Adrenal gland (tissue), 5 donors: ENCODE measurements at regions not wholly inside any gene's neighbourhood (a gene's known extent, or its start where the extent isn't known, plus 50 kb on each side); places are given as distances from the start of the nearest gene placed in this dataset.

Source experiments
- POLR2A ChIP-seq, 2 donors: fragments of 450-650 bp; IDR thresholded peaks; one replicate each; pipeline ENCODE4 v1.6.1; 2017; ENCODE audit warnings: antibody characterized with exemption in 2 of 2, mild to moderate bottlenecking in 2 of 2, moderate library complexity in 1 of 2
- TF ChIP-seq, protein P1 (sequence below), 6 experiments: fragments of 450-650 bp in 4 of 6; fragments of 200-600 bp in 2 of 6; sonication (generic) in 1 of 6; IDR thresholded peaks; 1 replicate in 5 of 6; 2 replicates in 1 of 6; pipeline versions ENCODE4 v1.5.1 to v1.8.0; 2016 to 2021; ENCODE audit warnings: antibody characterized with exemption in 6 of 6, mild to moderate bottlenecking in 2 of 6, moderate library complexity in 1 of 6
- donor health status: DM: no; HTN: no; CAD: no.

DNA sequence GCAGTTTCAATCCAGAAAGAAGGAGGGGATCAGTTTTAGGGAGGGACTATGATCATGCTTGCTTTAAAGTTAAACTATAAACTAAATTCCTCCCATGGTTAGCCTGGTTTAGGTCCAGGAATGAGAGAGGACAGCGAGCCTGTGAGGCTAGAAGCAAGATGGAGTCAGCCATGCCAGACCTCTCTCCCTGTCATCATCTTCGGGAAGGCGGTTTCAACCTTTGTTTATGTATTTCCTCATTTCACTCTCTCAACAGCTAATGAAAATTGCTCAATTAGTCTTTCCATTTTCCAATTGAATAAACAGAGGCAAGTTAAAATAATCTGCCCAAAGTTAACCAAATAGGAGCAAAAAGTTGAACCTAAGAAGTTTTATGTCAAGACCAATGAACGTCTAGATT lies 201.5 kb downstream of the KCNJ2 start:
- TF ChIP-seq, protein P1, sequence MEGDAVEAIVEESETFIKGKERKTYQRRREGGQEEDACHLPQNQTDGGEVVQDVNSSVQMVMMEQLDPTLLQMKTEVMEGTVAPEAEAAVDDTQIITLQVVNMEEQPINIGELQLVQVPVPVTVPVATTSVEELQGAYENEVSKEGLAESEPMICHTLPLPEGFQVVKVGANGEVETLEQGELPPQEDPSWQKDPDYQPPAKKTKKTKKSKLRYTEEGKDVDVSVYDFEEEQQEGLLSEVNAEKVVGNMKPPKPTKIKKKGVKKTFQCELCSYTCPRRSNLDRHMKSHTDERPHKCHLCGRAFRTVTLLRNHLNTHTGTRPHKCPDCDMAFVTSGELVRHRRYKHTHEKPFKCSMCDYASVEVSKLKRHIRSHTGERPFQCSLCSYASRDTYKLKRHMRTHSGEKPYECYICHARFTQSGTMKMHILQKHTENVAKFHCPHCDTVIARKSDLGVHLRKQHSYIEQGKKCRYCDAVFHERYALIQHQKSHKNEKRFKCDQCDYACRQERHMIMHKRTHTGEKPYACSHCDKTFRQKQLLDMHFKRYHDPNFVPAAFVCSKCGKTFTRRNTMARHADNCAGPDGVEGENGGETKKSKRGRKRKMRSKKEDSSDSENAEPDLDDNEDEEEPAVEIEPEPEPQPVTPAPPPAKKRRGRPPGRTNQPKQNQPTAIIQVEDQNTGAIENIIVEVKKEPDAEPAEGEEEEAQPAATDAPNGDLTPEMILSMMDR (IDR thresholded peaks at IDR 0.05) = no peak
- TF ChIP-seq POLR2A (IDR thresholded peaks at IDR 0.05) = no peak
